NCI-H146 (cell line): ENCODE measurements at regions not wholly inside any gene's neighbourhood (a gene's known extent, or its start where the extent isn't known, plus 50 kb on each side); places are given as distances from the start of the nearest gene placed in this dataset.
"Not testable (repeated sequence)": the region's sequence is repeated elsewhere in the genome, so short reads cannot be mapped to it uniquely, and the experiment has no call there.

Source experiments
- DNase-seq: peaks from one replicate; lab custom pipeline; 2025; lab: John Stamatoyannopoulos, UW

DNA sequence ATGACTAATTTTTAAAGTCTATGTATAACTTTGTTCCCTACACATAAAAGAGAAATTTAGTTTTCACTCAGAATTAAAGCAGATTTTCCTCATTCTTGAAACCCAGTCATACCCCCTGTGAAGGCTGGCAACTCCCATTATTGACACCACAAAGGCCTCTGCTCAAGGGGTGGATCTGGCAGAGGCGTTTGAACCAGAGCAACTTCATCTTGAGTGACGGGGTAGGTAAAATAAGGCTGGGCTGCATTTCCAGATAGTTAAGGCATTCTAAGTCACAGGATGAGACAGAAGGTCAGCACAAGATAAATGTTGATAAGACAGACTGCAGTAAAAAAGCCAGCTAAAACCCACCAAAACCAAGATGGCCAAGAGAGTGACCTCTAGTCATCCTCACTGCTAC is 177.2 kb upstream of the OR13F1 start:
- no peak for DNase-seq

DNA sequence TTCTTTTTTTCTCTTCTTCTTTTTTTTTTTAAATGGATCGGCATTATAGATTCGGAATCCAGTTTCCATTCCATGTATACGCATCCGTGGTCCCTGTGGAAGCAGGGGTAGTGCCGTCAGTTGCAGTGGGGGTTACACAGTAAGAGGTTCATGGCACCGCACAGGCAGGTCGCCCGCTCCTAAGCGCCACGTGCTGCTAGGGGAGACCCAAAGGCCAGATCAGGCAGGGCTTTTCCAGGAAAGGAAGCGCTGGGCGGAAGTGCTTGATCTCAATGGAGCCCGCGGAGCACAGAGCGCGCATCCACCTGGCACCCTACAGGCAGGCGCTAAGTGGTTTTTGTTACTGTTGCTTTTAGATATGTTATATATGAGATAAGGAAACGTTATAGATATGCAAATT is 174.8 kb upstream of the OR13F1 start:
- no peak for DNase-seq

DNA sequence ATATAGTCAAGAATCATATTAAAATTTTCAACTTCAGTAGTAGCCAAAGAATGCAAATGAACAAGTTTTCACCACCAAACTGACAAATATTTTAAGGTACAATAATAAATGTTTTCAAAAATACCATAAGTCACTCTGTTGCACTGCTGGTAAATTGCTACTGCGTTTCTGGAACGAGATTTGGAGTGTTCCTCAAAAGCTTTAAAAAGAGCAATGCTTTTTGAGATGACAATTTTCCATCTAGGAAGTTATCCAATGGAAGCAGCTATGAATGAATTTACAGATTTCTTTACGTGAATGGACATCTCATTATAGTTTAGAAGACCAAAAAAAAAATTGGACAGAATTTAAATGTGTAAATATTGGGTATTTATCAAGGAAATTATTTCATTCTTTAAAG is 173.2 kb upstream of the OR13F1 start:
- no peak for DNase-seq

DNA sequence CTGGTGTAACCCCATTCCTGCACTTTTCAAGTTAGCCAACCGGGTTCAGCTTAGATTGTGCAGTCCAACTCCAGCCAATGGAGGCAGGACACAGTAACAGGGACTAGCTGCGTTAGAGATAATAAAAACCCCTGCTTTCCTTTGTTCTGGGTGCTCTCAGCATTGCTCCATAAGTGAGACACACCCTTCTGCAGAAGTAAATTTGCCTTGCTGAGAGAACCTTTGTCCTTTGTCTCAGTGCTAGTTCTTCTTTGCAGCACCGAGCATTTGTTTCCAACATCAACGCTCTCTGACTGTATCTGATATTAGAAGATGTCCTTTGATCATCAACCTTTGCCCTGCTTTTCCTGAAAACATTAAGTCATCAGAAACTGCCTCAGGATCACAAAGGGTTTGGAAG is 169.5 kb upstream of the OR13F1 start:
- DNase-seq, result no peak

DNA sequence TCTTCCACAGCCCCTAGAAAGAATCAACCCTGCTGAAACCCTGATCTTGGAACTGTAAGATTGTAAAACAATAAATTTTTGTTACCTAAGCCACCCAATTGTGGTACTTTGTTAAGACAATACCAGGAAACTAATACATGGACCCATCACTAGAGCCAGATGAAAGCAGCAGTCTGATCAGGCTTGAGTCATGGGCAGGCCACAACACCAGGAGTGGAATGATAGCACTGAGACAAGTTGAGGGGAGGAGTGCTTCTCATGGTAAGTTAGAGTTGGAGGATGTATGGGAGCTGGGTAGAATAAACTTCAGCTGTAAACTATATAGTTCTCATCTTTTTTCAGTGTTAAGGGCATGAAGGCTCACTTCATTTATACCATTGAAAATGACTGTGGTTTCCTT is 164.4 kb upstream of the OR13F1 start:
- no peak for DNase-seq

DNA sequence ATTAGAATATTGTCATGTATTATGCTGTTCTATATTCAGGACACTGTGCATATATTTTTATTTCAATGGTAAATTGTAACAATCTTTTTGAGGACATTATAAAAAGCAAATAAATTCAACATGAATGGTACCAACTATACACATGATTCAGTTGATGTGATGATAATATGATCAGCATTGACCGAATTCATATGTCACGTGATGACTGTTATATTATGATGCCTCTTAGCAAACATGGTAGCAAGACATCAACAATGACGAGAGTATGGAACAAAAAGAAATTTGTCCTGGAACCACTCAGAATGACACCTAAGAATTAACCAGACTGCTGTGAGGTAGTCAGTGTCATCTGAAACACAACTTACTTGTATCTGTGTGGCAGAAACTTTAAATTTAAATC is 161.5 kb upstream of the OR13F1 start:
- DNase-seq, result no peak

DNA sequence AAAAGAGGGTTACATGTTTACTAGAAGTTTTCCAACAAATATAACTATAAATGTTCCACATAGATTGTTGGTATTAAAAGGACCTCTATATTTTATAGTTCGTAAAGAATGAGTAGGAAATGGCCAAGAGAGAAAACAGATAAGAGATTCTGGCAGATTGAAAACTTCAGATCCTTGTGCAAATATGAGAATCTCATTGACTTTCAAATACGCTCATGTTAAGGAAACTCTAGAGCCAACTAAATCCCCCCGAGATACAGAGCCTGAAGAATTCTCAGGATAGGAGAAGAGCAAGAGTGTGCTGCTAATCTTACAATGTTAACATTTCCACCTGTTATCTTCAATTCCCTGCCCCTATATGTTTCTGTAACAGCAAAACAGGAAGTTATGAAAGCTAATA is 159.0 kb upstream of the OR13F1 start:
- DNase-seq, result no peak

DNA sequence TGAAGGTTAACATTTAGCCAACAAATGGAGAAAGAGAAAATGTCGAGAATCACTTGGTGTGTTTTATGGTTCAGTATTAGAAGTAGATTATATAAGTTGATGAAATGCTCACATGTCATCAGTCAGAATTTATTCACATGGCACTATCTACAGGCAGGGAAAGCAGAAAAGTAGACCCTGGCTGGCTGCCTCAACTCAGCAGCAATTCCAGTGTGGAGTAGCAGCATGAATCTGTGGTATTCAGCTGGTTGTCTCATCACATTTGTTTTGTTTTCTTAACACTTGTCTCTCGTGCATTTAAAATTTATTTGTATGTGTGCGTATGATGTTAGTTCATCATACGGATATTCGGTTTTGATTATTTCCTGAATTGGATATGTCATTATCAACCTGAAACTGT is 153.5 kb upstream of the OR13F1 start:
- no peak for DNase-seq

DNA sequence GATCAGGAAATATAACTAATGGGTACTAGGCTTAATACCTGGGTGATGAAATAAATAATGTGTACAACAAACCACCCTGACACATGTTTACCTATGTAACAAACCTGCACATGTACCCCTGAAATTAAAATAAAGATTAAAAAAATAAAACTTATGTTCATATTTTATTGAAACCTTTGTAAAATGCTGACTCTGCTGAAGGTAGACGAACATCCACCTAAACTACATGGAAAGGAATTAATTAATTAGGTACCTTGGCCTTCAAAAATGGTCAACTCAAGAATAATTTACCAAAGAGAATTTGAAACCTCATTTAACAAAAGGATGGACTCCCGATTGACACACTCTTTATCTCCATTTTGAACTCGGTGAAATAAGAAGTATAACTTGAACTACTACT is 152.3 kb upstream of the OR13F1 start:
- no peak for DNase-seq

DNA sequence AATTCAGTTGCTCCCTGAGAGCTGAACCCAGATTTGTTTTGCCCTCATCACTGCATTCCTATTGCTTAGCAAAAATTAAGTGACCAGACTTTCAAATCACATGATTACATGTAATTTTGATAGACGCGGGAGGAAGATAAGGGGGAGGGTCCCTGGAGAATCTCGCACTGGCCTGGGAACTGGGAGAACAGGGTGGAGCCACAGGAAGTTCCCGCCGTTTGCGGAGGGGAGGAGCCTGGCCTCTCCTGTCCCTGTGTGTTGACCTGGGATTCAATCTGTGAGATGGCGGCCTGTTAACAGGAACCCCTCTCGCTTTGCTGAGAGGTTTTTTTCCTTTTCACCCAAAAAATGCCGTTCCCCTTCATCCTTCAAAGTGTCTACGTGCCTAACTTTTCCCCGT is 142.9 kb upstream of the OR13F1 start:
- DNase-seq, result no peak

DNA sequence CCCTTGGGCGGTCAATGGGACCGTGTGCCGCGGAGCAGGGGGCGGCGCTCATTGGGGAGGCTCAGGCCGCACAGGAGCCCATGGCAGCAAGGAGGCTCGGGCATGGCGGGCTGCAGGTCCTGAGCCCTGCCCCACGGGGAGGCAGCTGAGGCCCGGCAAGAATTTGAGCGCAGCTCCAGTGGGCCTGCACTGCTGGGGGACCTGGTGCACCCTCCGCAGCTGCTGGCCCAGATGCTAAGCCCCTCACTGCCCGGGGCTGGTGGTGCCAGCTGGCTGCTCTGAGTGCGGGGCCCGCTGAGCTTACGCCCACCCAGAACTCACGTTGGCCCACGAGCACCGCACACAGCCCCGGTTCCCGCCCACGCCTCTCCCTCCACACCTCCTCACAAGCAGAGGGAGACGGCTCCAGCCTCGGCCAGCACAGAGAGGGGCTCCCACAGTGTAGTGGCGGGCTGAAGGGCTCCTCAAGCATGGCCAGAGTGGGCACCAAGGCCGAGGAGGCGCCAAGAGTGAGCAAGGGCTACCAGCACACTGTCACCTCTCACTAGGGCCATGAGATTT is 141.1 kb upstream of the OR13F1 start:
- no peak for DNase-seq

DNA sequence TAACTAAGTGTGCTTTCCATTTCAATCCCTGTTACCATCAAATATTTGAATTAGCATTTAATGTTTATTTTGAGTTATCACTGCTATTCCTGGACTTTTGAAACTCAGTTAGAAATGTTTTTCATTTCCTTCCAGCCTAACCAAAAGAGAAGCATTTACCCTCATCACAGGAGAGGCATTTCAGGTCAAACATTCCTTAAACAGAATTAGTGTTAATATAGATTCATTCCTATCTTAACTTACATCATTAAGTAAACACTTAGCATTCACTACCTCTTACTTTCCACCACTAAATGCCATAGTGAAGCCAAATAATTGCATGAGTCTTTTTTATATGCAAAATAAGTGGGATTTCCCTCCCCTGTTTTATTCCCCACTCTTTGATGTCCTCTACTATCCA is 136.6 kb upstream of the OR13F1 start:
- DNase-seq, result no peak

DNA sequence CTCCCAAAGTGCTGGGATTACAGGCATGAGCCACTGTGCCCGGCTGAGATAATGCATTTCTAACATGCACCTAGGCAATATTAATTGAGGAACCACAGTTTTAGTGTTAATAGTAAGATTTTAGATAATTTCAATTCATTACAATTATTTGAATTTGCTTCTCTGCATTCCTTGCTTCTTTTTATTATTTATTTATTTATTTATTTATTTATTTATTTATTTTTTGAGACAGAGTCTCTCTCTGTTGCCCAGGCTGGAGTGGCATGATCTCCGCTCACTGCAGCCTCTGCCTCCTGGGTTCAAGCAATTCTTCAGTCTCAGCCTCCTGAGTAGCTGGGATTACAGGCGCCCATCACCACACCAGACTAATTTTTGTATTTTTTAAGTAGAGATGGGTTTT is 135.7 kb upstream of the OR13F1 start:
- not testable (repeated sequence) for DNase-seq

DNA sequence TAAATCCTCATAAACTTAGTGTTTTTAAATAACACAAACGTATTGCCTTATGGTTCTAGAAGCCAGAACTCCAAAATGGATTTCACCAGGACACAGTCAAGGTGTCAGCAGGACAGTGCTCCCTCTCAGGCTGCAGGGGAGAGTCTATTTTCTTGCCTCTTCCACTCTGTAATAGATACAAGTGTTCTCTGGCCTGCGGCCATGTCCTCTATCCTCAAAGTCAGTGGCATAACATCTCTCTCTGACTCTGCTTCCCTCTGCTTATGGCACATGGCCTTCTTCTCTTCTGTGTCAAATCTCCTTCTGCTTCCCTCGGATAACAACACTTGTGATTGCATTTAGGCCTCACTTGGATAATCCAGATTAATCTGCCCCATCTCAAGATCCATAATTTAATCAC is 129.4 kb upstream of the OR13F1 start:
- DNase-seq, result no peak

DNA sequence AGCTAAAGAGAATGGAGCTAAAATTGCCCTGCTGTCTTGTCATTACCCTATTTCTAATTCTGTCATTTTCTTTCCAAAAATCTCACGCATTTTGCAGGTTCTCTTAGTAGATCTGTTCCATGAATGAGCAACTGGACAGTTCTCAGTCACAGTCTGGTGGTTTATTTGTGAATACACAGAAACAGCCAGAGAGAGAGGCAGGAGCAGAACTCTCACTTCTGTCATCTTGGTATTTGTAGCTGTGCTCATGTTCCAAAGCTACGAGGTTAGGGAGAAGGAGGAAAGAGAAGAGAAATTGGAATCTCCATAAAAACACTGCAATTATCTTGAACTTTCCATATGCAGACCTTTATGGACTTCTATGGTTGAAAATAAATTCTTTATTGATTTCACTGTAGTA is 118.0 kb upstream of the OR13F1 start:
- no peak for DNase-seq

DNA sequence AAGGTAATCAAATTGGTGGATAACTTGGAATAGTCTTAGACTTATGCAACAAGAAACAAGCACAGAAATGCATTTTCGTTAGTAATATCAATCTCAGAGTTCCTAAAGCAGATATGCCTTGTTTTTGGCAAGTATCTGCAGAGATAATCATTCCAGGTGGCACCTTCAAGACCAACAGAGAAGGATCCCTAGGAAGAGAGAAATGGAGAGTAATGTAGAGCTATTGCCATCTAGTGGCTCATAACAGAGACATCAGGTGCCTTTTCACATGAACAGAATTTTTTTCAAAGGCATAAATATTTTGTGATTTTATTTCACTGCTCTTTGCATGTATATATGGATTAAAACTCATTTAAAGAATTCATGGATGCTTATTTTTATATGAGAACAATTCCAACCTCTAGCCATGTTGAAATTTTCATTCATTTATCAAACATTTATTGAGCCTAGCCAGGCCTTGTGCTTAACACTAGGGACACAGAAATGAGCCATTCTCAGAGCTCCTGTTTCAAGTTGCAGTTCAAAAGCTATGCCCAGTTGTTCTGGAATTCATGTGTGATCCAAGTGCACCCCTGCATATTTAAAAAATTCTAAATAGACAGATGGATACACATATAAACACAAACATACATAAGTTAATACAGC is 117.5 kb upstream of the OR13F1 start:
- peak; percentile 45 for DNase-seq

DNA sequence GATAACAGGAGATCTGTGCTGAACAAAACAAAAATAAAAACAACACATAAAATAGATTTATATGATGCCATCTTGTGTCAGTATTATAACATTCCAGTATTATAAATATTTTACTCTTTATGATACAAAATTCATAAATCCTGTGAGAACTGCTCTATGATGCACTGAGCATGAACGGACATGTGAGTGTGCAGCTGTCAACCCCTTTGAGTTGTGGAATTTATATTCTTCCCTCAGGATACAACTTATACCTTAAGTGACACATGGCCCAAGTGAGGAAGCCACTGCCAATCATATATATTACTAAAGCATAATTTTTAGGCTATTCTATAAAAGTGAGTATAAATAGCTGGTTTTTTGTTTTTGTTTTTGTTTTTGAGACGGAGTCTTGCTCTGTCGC is 116.0 kb upstream of the OR13F1 start:
- no peak for DNase-seq

DNA sequence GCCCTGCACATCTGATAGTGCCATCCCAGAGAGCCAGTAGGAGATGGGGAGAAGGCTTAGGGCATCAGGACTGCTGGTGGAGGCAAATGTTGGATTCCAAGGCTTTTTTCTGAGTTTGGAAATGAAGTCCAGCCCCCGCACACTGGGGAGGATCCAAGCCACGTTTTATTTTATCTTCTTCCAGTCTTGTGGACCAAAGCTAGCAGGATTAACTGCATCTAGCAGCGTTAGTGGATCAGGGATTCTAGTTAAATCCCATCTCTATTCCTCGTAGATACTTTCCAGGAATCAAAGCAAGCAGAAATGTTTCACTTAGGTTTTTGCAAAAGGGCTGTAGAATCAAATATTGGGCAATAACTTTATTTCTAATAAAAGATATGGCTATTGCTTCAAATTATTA is 114.7 kb upstream of the OR13F1 start:
- DNase-seq, result no peak

DNA sequence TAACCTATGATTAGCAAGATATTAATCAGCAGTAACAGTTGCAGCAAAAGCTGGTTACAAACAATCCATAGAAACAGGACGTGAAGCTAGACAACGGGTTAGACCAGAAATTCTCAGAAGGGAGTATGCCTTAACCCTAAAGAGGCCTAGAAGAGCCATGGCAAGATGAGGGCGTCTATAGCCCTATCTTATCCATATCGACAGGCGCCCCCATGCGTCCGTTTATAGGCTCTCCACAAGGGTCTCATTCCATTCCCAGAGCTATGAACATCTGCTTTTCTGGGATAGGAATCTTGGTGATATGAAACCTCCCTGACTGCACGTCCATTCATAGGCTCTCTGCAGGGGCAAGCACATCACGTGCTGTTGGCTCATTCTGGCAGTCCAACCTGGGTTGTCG is 109.2 kb upstream of the OR13F1 start:
- DNase-seq, result not testable (repeated sequence)

DNA sequence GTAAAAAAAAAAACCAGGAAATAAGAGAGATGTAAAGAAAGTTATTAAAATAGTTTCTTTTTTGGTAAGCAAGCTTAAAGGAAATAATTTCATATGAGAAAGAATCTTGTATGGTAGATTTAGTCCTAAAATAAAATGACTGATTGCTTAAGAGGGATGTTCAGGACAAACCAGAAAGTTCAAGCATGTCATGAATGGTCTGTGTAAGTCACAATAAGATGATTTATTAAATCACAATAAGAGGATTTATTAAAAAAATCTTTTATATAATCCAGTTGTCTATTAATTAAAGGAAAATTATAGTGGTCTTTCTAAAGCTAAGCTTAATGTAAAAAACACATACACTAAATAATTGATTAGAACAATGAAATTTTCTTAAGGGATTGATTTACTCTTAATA is 91.8 kb upstream of the OR13F1 start:
- DNase-seq, result no peak

DNA sequence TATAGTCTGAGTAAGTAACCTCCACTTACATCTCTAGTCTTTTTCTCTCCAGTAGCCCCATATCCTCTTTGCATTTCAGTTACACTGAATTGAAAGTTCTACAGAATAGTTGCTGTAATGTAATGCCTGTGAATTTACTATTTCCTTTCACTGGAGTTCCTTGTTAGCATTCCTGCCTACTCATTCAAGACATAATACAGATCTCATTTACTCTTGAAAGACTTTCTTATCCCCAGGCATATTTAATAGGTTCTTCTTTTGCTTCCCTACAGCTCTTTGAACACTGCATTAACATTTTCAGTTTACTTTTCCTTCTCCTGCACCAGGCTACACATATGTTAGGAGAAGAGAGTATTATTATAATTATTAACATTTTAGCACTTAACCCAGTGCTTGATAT is 87.6 kb upstream of the OR13F1 start:
- DNase-seq, result no peak

DNA sequence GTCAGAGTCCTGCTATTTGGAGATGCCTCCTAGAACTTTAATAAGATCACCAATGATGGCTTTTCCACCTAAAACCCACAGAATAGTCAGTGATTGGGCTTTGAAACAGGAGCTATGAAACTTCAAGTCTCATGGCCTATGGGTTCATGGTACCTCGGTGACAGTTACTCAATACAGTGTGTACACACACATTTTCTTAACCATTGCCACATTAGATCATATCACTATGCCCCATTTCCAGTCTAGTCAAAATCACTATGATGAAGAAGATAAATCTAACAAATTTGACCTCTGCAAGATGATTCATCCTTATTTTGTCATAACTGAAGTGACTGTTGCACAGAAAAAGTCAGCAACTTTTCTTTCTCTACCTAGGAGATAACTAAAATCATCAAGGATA is 86.8 kb upstream of the OR13F1 start:
- no peak for DNase-seq

DNA sequence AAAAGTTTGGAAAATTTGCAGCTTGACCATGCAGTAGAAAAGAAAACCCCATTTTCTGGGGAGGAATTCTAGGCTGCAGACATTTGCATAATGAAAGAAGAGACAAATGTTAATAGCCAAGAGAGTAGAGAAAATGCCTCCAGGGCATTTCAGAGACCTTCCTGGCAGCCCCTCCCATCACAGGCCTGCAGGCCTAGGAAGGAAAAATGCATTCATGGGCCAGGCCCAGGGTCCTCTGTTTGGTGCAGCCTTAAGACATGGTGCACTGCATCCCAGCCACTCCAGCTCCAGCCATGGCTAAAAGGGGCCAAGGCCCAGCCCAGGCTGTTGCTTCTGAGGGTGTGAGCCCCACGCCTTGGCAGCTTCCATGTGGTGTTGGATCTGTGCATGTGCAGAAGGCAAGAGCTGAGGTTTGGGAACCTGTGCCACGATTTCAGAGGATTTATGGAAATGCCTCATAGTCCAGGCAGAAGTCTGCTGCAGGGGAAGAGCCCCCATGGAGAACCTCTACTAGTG is 75.0 kb upstream of the OR13F1 start:
- no peak for DNase-seq

DNA sequence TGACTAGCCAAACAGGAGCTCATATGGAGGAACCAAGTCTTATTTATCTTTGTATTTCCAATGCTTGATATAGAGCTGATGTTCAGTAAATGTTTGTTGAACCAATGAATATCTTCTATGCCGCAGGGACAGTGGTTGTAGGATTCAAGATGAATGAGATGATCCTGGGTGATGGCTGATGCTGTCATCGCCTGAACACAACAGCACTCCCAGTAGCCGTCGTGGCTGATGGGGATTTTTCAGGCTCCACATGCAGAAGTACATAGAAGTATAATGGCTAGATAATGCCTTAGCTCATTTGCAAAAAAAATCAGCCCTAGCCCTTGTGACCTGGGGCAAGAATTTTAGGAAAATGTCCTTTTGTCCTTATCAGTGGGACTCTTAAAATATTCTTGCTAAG is 69.0 kb upstream of the OR13F1 start:
- DNase-seq, result no peak
